ENCODE measurements at regions not wholly inside any gene's neighbourhood (a gene's known extent, or its start where the extent isn't known, plus 50 kb on each side); places are given as distances from the start of the nearest gene placed in this dataset.

- TF ChIP-seq, protein P1, sequence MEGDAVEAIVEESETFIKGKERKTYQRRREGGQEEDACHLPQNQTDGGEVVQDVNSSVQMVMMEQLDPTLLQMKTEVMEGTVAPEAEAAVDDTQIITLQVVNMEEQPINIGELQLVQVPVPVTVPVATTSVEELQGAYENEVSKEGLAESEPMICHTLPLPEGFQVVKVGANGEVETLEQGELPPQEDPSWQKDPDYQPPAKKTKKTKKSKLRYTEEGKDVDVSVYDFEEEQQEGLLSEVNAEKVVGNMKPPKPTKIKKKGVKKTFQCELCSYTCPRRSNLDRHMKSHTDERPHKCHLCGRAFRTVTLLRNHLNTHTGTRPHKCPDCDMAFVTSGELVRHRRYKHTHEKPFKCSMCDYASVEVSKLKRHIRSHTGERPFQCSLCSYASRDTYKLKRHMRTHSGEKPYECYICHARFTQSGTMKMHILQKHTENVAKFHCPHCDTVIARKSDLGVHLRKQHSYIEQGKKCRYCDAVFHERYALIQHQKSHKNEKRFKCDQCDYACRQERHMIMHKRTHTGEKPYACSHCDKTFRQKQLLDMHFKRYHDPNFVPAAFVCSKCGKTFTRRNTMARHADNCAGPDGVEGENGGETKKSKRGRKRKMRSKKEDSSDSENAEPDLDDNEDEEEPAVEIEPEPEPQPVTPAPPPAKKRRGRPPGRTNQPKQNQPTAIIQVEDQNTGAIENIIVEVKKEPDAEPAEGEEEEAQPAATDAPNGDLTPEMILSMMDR (IDR thresholded peaks at IDR 0.05; ENCODE audit: low read depth, low read length): no peak
- DNase-seq (ENCODE audit: low read depth in 1 of 2, low spot score in 1 of 2): no peak
- no peaks in the 10 kb centered on the region for H3K4me1 ChIP-seq (ENCODE audit: low read depth)
- H3K27ac ChIP-seq: no peak overlapping the region
- H3K36me3 ChIP-seq: no peaks in the 10 kb centered on the region
- H3K27me3 ChIP-seq: no peaks in the 10 kb centered on the region
- H3K4me3 ChIP-seq: no peak overlapping the region
- no peaks in the 10 kb centered on the region for H3K9me3 ChIP-seq (ENCODE audit: low read depth)
Observed at GRCh38 chr10:8563478-8563877, 509.0 kb downstream of the GATA3 start.

DNA sequence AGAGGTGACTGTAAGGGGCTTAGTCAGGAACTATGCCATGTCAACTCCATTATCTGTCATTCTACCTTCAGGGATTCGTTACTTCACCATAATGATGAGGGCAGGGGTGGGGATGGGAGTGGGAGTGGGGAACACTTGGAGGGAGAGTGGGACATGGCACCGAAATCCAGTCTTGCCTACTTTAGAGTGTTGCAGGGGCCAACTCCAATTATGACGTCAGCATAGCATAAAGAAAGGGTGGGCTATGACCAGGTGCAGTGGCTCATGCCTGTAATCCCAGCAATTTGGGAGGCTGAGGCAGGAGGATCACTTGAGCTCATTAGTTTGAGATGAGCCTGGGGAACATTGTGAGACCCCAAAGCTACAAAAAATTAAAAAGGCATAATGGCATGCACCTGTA is 512.2 kb downstream of the GATA3 start:
- H3K9me3 ChIP-seq (ENCODE audit: low read depth): no peaks in the 10 kb centered on the region
- no peaks in the 10 kb centered on the region for H3K27me3 ChIP-seq
- TF ChIP-seq, protein P1 (IDR thresholded peaks at IDR 0.05; ENCODE audit: low read depth, low read length): no peak
- no peaks in the 10 kb centered on the region for H3K4me1 ChIP-seq (ENCODE audit: low read depth)
- no peaks in the 10 kb centered on the region for H3K36me3 ChIP-seq
- no peak overlapping the region for H3K27ac ChIP-seq
- no peak overlapping the region for H3K4me3 ChIP-seq
- DNase-seq (ENCODE audit: low read depth in 1 of 2, low spot score in 1 of 2): no peak

GRCh38 chr10:8568401-8568800 is 513.9 kb downstream of the GATA3 start:
- DNase-seq (ENCODE audit: low read depth in 1 of 2, low spot score in 1 of 2): no peak
- Histone ChIP-seq H3K36me3 (no peaks in the 10 kb centered on the region), H3K4me1 (ENCODE audit: low read depth) (no peaks in the 10 kb centered on the region), H3K27ac (no peak overlapping the region), H3K4me3 (no peak overlapping the region), H3K9me3 (ENCODE audit: low read depth) (no peaks in the 10 kb centered on the region), H3K27me3 (no peaks in the 10 kb centered on the region)
- TF ChIP-seq, protein P1 (IDR thresholded peaks at IDR 0.05; ENCODE audit: low read depth, low read length): no peak

DNA sequence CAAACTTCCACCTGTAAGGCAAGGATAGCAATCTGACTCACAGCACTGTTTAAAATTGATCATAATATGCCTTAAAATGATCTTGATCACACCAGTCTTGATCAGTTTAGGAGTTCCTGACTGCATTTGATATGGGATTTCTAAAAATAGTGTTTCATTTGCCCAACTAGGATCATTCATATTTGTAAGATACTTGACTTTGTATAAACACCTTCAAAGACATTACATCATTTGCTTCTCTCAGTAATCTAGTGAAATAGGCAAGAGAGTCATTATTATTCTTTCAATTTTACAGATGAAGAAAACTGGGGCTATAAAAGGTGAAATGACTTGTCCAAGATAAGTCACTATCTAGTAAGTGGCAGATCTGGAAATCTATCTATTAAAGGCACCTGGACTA is 521.1 kb downstream of the GATA3 start:
- H3K27ac ChIP-seq: no peak overlapping the region
- H3K4me3 ChIP-seq: no peak overlapping the region
- no peak for DNase-seq (ENCODE audit: low read depth in 1 of 2, low spot score in 1 of 2)
- no peaks in the 10 kb centered on the region for H3K4me1 ChIP-seq (ENCODE audit: low read depth)
- H3K27me3 ChIP-seq: no peaks in the 10 kb centered on the region
- H3K36me3 ChIP-seq: no peaks in the 10 kb centered on the region
- no peaks in the 10 kb centered on the region for H3K9me3 ChIP-seq (ENCODE audit: low read depth)
- TF ChIP-seq, protein P1 (IDR thresholded peaks at IDR 0.05; ENCODE audit: low read depth, low read length): no peak

GRCh38 chr10:8576281-8576680 is 521.8 kb downstream of the GATA3 start:
- no peak overlapping the region for H3K4me3 ChIP-seq
- TF ChIP-seq, protein P1 (IDR thresholded peaks at IDR 0.05; ENCODE audit: low read depth, low read length): no peak
- no peak for DNase-seq (ENCODE audit: low read depth in 1 of 2, low spot score in 1 of 2)

GRCh38 chr10:8576911-8577310 is 522.4 kb downstream of the GATA3 start:
- Histone ChIP-seq H3K36me3 (no peaks in the 10 kb centered on the region), H3K27ac (no peak overlapping the region), H3K4me3 (no peak overlapping the region), H3K4me1 (ENCODE audit: low read depth) (no peaks in the 10 kb centered on the region), H3K9me3 (ENCODE audit: low read depth) (no peaks in the 10 kb centered on the region), H3K27me3 (no peaks in the 10 kb centered on the region)
- no peak for DNase-seq (ENCODE audit: low read depth in 1 of 2, low spot score in 1 of 2)
- TF ChIP-seq, protein P1 (IDR thresholded peaks at IDR 0.05; ENCODE audit: low read depth, low read length): no peak

More at GRCh38 chr10:8576281-8576680, 521.8 kb downstream of the GATA3 start:
- Histone ChIP-seq H3K4me1 (ENCODE audit: low read depth) (no peaks in the 10 kb centered on the region), H3K36me3 (no peaks in the 10 kb centered on the region), H3K27me3 (no peaks in the 10 kb centered on the region), H3K9me3 (ENCODE audit: low read depth) (no peaks in the 10 kb centered on the region), H3K27ac (no peak overlapping the region)
